HG03060 (cell line): ENCODE measurements at regions not wholly inside any gene's neighbourhood (a gene's known extent, or its start where the extent isn't known, plus 50 kb on each side); places are given as distances from the start of the nearest gene placed in this dataset.

Source experiments
- ATAC-seq: cut with Tn5 transposase; IDR thresholded peaks from one replicate; pipeline ENCODE4 v1.9.1; 2021; ENCODE audit warnings: low read depth, moderate number of reproducible peaks; ENCODE audit not compliant: unreplicated experiment

GRCh38 chr5:113652161-113652560, 138.7 kb downstream of the YTHDC2 start:
- no peak for ATAC-seq

DNA sequence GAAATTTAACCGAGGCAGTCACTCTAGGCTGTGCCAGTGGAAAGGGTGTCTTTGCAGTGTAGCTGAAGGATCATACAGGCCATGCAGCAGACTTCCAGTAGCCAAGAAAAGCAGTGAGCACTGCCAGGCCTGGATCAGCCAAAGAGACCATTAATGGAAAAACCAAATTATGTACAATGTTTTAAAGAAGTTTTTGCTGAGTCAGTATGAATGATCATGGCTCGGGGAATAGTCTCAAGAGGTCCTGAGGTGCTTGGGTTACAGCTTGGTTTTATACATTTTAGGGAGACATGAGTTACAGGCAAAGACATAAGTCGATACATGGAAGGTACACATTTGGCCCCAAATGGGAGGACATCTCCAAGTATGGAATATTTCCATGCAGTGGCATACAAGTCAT, 141.3 kb downstream of the YTHDC2 start:
- no peak for ATAC-seq

GRCh38 chr5:113660206-113660605, 146.7 kb downstream of the YTHDC2 start:
- no peak for ATAC-seq

GRCh38 chr5:113660706-113661250, 147.3 kb downstream of the YTHDC2 start:
- no peak for ATAC-seq

DNA sequence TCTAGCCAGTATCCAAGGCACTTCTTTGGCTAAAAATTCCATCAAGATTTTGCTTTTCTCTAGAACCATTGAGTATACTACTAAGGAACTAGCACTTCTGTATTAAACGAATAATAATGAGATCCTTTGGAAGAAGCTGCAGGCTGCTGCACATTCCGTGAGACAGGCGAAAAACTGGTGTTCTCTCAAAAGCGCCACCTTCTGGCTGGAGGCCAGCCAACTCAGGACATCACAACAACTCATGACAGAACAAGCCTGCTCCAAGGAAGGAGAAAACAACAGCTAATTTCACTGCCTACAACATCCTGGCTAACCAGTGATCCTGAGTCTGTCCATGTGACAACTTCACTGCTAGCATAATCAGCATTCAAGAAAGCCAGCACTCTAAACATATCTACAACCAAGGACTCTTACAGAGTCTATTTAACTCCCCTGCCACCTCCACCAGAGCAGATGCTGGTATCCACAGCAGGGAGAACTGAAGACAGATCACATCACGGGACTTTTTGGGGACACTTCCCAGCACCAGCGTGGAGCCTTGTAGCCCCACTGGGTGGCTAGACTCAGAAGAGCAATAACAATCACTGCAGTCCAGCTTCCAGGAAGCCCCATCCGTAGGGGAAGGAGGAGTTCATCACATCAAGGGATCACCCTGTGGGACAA, 150.5 kb downstream of the YTHDC2 start:
- ATAC-seq: no peak

- ATAC-seq: no peak
These were observed 159.5 kb downstream of the YTHDC2 start for GRCh38 chr5:113673041-113673440.

DNA sequence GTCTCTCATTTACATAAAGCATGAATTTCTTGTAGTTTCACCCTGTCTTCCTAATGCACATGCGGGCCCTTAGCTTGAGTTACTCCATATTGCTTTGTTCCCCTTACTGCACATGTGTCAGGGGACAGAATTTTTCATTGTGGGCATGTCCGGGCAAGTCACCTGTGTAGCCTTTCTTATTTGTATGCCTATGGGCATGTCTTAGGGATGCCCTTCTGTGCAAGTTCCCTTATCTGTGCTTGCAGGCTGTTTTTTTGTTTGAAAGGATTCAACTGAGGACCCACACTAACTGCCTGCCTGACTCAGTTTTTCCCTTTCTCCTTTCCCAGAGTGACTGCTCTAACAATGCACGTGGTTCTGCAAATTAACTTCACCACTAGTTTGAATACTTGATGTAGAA, 161.7 kb downstream of the YTHDC2 start:
- no peak for ATAC-seq

GRCh38 chr5:113678202-113678601, 164.7 kb downstream of the YTHDC2 start:
- no peak for ATAC-seq

- no peak for ATAC-seq
These were observed 165.6 kb downstream of the YTHDC2 start for GRCh38 chr5:113678924-113679575.

DNA sequence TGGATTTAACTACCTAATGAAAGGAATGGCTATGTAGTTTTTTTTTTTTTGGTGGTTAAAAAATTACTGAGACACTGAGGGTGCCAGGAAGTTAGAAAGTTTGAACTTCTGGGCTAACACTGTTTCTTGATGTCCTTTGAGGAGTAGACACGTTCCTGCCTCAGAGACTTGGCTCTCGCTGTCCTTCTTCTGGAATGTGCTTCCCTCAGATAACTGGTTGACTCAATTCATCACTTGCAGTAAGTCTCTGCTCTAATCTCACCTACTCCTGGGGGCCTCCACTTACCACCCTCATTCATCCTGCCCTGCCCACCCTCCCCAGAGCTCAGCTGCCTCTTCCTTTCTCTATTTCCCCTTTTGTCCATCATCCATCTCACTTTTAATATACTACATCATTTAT, 167.0 kb downstream of the YTHDC2 start:
- no peak for ATAC-seq

DNA sequence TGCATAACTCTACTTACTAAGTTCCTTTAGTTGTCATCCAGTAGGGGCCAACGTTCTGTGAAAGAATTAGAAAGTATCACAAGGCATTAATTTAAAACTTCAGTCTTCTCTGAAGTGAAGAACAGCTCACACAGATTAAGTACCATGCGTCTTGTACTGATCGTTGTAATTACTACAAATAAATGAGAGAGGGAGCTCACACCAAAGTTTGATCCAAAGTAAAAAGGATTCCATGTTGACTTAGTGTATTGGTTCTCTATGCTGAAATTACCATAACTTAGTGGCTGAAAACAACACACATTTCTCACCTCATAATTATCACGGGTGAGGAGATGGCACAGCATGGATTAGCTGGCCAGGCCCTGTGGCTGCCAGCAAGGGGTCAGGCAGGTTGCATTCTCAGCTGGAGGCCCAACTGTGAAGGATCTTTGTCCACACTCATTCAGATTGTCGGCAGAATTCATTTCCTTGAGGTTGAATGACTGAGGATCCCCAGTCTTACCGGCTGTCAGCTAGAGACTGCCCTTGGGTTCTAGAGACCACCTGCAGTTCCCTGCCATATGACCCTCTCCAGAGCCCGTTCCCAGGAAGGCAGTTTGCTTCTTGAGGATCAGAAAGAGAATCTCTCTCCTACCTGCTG, 169.1 kb downstream of the YTHDC2 start:
- ATAC-seq: no peak

GRCh38 chr5:113683211-113683610, 169.7 kb downstream of the YTHDC2 start:
- ATAC-seq: no peak

- no peak for ATAC-seq
These were observed 173.1 kb downstream of the YTHDC2 start for GRCh38 chr5:113686599-113686998.

- no peak for ATAC-seq
These were observed 176.2 kb downstream of the YTHDC2 start for GRCh38 chr5:113689647-113690046.

GRCh38 chr5:113692466-113692865, 179.0 kb downstream of the YTHDC2 start:
- ATAC-seq: no peak

DNA sequence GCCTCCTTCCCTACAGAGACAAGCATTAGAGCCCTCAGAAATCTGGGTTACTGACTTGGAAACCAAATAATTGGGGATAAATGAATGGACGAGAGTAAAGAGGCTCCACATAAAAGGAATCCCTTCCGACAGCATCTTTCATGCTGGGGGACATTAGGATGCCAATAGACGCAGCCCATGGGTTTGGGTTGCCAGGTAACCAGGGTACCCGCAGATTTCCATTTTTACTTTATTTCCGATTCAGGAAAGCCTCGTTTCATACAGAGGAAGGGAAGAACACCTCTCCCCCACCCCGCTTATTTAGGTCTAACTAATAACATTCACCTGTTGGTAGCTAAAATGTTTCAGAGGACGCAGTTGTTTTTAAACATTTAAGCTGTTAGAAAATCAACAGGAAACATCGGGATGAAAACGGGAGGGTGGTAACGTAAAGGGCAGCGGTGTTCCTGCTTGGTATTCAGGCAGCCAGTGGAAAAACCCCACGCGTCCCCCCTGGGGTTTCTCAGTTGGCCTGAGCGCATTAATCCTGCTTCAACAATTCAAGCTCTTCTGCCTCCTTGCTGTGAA, 179.5 kb downstream of the YTHDC2 start:
- no peak for ATAC-seq

- no peak for ATAC-seq
These were observed 180.2 kb downstream of the YTHDC2 start for GRCh38 chr5:113693701-113694100.

DNA sequence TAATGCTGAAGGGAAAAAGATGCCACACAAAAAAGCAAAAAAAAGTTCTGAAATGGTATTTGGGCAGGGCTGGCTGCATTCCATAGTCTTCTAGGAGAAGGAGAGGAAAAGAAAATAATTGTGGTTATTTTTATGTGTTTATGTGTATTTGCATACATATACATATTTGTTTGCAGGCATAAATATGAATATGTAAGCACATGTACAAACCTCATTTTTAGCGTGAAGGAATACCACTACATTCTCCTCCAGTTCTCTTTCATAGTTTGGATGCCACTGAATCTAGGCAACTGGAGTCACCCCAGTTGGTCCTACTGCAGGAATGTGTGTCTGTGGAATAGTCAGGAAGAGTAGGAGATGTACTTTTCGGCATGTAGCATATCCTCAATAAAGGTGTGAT, 181.1 kb downstream of the YTHDC2 start:
- ATAC-seq: no peak

DNA sequence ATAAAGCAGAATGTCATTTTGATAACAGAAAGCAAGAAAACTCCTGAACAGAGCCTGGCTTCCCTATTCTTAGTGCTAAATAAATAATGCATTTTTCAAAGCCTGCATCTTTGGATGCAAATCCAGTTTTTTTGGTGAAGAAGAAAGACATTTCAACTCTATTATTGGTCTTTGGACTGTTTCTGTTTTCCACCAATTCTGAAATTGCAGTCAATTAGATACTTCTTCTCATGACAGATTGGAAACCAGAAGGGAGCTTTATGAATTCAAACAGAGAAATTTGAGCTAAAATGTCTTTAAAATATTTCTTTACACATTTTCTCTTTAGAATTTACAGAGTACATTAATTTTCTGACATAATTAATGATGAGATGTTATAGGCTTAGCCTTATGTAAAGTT, 189.8 kb downstream of the YTHDC2 start:
- ATAC-seq: no peak

- ATAC-seq: no peak
These were observed 192.2 kb downstream of the YTHDC2 start for GRCh38 chr5:113705657-113706056.

DNA sequence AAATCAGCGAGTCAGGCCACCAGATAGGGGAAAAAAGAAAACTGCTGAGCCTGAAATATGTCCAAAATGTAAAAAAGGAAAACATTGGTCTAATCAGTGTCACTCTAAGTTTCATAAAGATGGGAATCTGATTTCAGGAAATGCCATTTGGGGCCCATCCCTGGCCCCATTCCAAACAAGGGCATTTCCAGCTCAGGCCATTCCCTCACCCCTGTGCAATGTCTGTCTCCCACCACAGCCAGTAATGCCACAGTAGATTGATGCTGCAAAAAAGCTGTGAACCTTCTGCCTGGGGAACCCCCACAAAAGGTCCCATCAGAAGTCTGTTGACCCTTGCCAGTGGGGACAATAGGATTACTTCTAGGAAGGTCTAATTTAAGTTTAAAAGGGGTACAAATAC, 199.6 kb downstream of the YTHDC2 start:
- no peak for ATAC-seq
